GM23338 (cell line): ENCODE measurements at regions not wholly inside any gene's neighbourhood (a gene's known extent, or its start where the extent isn't known, plus 50 kb on each side); places are given as distances from the start of the nearest gene placed in this dataset.

Experiments
- ATAC-seq: fragments of 200-7000 bp; cut with Tn5 transposase; 3 replicates; pipeline ENCODE4 v1.9.1; 2020
- DNase-seq: peaks from one replicate; pipeline ENCODE4 v3.0.0-alpha.2; 2015; ENCODE audit warnings: low spot score
- H2AFZ ChIP-seq: fragments of 200-600 bp; sonication (generic); 2 replicates; pipeline ENCODE4 v1.8.0; 2016; ENCODE audit warnings: antibody characterized with exemption, mild to moderate bottlenecking, moderate library complexity
- H3F3A ChIP-seq: fragments of 200-600 bp; sonication (generic); replicated peaks from 2 replicates; pipeline ENCODE4 v1.8.0; 2017; ENCODE audit warnings: antibody characterized with exemption, mixed run types, low read depth
- H3K27ac ChIP-seq: fragments of 200-600 bp; sonication (generic); 2 replicates; pipeline ENCODE4 v1.6.1; 2016; ENCODE audit warnings: low read depth
- H3K27me3 ChIP-seq: fragments of 200-600 bp; sonication (generic); 2 replicates; pipeline ENCODE4 v1.8.0; 2016; ENCODE audit warnings: mild to moderate bottlenecking, mixed run types, moderate library complexity; ENCODE audit not compliant: insufficient read depth
- H3K36me3 ChIP-seq: fragments of 200-600 bp; sonication (generic); 2 replicates; pipeline ENCODE4 v1.8.0; 2016; ENCODE audit warnings: mild to moderate bottlenecking; ENCODE audit not compliant: insufficient read depth
- H3K4me1 ChIP-seq: fragments of 200-600 bp; sonication (generic); 2 replicates; pipeline ENCODE4 v1.8.0; 2016; ENCODE audit warnings: mild to moderate bottlenecking, moderate library complexity; ENCODE audit not compliant: insufficient read depth
- H3K4me2 ChIP-seq: fragments of 200-600 bp; sonication (generic); 2 replicates; pipeline ENCODE4 v1.7.1; 2017; ENCODE audit warnings: mixed run types
- H3K4me3 ChIP-seq: fragments of 200-600 bp; sonication (generic); 2 replicates; pipeline ENCODE4 v1.6.1; 2016; ENCODE audit warnings: mixed run types
- H3K79me2 ChIP-seq: fragments of 200-600 bp; sonication (generic); replicated peaks from 2 replicates; pipeline ENCODE4 v1.8.0; 2017; ENCODE audit warnings: mild to moderate bottlenecking; ENCODE audit not compliant: insufficient read depth
- H3K9me2 ChIP-seq: fragments of 200-600 bp; sonication (generic); 2 replicates; pipeline ENCODE4 v1.8.0; 2017; ENCODE audit not compliant: insufficient read depth
- H4K20me1 ChIP-seq: fragments of 200-600 bp; sonication (generic); replicated peaks from 2 replicates; pipeline ENCODE4 v1.8.0; 2017; ENCODE audit warnings: mild to moderate bottlenecking; ENCODE audit not compliant: insufficient read depth
- H3K27ac Mint-ChIP-seq: 2 replicates; pipeline ENCODE4 v1.8.0; 2020; ENCODE audit warnings: inconsistent platforms, mild to moderate bottlenecking, moderate library complexity, mixed read lengths
- H3K27me3 Mint-ChIP-seq: 3 replicates; pipeline ENCODE4 v1.8.0; 2022; ENCODE audit warnings: low read depth, mild to moderate bottlenecking, moderate library complexity, mixed read lengths, inconsistent platforms; ENCODE audit not compliant: insufficient read depth, poor library complexity
- H3K36me3 Mint-ChIP-seq: 3 replicates; pipeline ENCODE4 v1.8.0; 2021; ENCODE audit warnings: low read depth, mild to moderate bottlenecking, inconsistent platforms, moderate library complexity, mixed read lengths
- H3K4me1 Mint-ChIP-seq: 3 replicates; pipeline ENCODE4 v1.8.0; 2020; ENCODE audit warnings: mild to moderate bottlenecking, inconsistent platforms, mixed read lengths
- H3K4me3 Mint-ChIP-seq: 3 replicates; pipeline ENCODE4 v1.8.0; 2021; ENCODE audit warnings: moderate library complexity, mild to moderate bottlenecking, inconsistent platforms, mixed read lengths
- H3K9me3 Mint-ChIP-seq: 3 replicates; pipeline ENCODE4 v1.8.0; 2020; ENCODE audit warnings: moderate library complexity, mild to moderate bottlenecking, inconsistent platforms, mixed read lengths
- CREB1 ChIP-seq: fragments of 250-450 bp; sonication (Bioruptor Pico); IDR thresholded peaks from 2 replicates; pipeline ENCODE4 v1.5.0; 2020; ENCODE audit warnings: low read depth, mild to moderate bottlenecking, moderate library complexity
- CTCF ChIP-seq, 2 experiments: fragments of 200-600 bp in 1 of 2; sonication (generic) in 1 of 2; conservative IDR thresholded peaks; 2 replicates each; pipeline versions ENCODE4 v1.5.1 to v1.6.1; 2016 to 2017; ENCODE audit warnings: antibody characterized with exemption in 2 of 2, low read depth in 2 of 2, mild to moderate bottlenecking in 2 of 2, moderate library complexity in 1 of 2
- EZH2 ChIP-seq: fragments of 200-600 bp; sonication (generic); IDR thresholded peaks from one replicate; pipeline ENCODE4 v1.8.0; 2017; ENCODE audit warnings: antibody characterized with exemption, mild to moderate bottlenecking, low read depth; ENCODE audit not compliant: unreplicated experiment
- EZH2phosphoT487 ChIP-seq: fragments of 200-600 bp; sonication (generic); IDR thresholded peaks from one replicate; pipeline ENCODE4 v1.8.1; 2018; ENCODE audit warnings: antibody characterized with exemption; ENCODE audit not compliant: unreplicated experiment
- JUNB ChIP-seq: IDR thresholded peaks from one replicate; pipeline ENCODE4 v1.6.1; 2016; ENCODE audit warnings: antibody characterized with exemption; ENCODE audit not compliant: unreplicated experiment
- POLR2AphosphoS5 ChIP-seq: IDR thresholded peaks from 2 replicates; pipeline ENCODE4 v1.6.1; 2016; ENCODE audit warnings: antibody characterized with exemption, low read depth
- STAT1 ChIP-seq: IDR thresholded peaks from one replicate; pipeline ENCODE4 v1.6.1; 2016; ENCODE audit warnings: antibody characterized with exemption; ENCODE audit not compliant: unreplicated experiment
- ZNF114 ChIP-seq: fragments of 250-450 bp; sonication (Bioruptor Pico); IDR thresholded peaks from 2 replicates; pipeline ENCODE4 v1.5.0; 2020; ENCODE audit warnings: mild to moderate bottlenecking, moderate library complexity
- TF ChIP-seq, protein P1 (sequence below): IDR thresholded peaks from 2 replicates; pipeline ENCODE4 v1.6.1; 2016; ENCODE audit warnings: antibody characterized with exemption
- TF ChIP-seq, protein P2 (sequence below): fragments of 250-450 bp; sonication (Bioruptor Pico); IDR thresholded peaks from 2 replicates; pipeline ENCODE4 v1.5.0; 2020; ENCODE audit warnings: mild to moderate bottlenecking, moderate library complexity

DNA sequence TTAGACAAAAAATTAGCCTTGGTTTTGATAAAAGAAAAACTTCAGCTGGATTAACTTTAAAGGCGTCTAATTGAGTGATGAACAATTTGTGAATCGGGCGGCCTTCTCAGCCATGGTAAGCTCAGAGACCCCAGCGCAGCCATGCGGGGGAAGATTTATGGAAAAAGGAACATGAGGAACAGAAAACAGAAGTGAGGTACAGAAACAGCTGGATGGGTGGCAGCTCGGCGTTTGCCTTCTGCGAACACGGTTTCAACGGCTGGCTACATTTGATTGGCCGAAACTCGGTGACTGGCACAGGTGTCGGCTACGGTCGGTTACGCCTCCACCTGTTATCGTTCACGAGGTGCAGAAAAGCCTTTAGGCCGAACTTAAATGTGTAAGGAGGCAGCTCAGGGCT lies 401.4 kb upstream of the FAT1 start (continued):
- no peak for TF ChIP-seq CTCF (conservative IDR thresholded peaks at IDR 0.05; ENCODE audit: low read depth in 2 of 2)
- TF ChIP-seq POLR2AphosphoS5: no peak
- TF ChIP-seq, protein P1, sequence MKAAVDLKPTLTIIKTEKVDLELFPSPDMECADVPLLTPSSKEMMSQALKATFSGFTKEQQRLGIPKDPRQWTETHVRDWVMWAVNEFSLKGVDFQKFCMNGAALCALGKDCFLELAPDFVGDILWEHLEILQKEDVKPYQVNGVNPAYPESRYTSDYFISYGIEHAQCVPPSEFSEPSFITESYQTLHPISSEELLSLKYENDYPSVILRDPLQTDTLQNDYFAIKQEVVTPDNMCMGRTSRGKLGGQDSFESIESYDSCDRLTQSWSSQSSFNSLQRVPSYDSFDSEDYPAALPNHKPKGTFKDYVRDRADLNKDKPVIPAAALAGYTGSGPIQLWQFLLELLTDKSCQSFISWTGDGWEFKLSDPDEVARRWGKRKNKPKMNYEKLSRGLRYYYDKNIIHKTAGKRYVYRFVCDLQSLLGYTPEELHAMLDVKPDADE: no peak
- no peak for TF ChIP-seq EZH2phosphoT487

DNA sequence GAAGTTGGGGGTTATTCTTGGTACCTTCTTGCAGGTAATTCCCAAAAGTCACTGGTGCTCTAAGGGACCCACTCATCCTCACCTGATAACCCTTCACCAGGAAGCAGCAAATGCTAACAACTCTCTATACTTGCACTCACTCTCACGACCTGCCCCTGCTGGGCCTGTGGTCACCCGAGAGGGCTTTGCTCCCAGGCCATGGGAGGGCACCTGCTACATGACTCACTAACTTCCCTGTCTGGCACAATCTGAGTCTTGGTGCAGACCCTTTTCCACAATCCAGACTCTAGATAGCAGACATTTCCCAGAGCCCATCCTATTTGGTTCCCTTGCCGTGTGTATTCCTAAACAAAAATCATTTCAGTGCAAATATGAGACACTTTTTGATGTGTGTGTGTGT lies 403.8 kb upstream of the FAT1 start:
- H3K27ac ChIP-seq: no peak overlapping the region
- no peak for DNase-seq
- H3K9me3 Mint-ChIP-seq: no peaks in the 10 kb centered on the region
- H3K36me3 Mint-ChIP-seq: no peaks in the 10 kb centered on the region
- H3K4me1 ChIP-seq: no peaks in the 10 kb centered on the region
- H3K4me2 ChIP-seq: no peak overlapping the region
- H4K20me1 ChIP-seq: no peaks in the 10 kb centered on the region
- no peak overlapping the region for H3K4me3 Mint-ChIP-seq
- no peak overlapping the region for H3K4me3 ChIP-seq
- ATAC-seq: no peak
- no peaks in the 10 kb centered on the region for H3K9me2 ChIP-seq
- no peaks in the 10 kb centered on the region for H3K4me1 Mint-ChIP-seq
- no peaks in the 10 kb centered on the region for H3F3A ChIP-seq
- H3K27me3 Mint-ChIP-seq: no peaks in the 10 kb centered on the region
- H3K79me2 ChIP-seq: no peaks in the 10 kb centered on the region
- no peaks in the 10 kb centered on the region for H3K36me3 ChIP-seq
- H3K27ac Mint-ChIP-seq: no peak overlapping the region
- no peaks in the 10 kb centered on the region for H3K27me3 ChIP-seq
- H2AFZ ChIP-seq: no peak overlapping the region
- no peak for TF ChIP-seq STAT1
- TF ChIP-seq CREB1 (CRISPR knock-in tag): no peak
- TF ChIP-seq ZNF114 (CRISPR knock-in tag): no peak
- TF ChIP-seq EZH2: no peak
- TF ChIP-seq, protein P1: no peak
- TF ChIP-seq EZH2phosphoT487: no peak
- TF ChIP-seq, protein P2, sequence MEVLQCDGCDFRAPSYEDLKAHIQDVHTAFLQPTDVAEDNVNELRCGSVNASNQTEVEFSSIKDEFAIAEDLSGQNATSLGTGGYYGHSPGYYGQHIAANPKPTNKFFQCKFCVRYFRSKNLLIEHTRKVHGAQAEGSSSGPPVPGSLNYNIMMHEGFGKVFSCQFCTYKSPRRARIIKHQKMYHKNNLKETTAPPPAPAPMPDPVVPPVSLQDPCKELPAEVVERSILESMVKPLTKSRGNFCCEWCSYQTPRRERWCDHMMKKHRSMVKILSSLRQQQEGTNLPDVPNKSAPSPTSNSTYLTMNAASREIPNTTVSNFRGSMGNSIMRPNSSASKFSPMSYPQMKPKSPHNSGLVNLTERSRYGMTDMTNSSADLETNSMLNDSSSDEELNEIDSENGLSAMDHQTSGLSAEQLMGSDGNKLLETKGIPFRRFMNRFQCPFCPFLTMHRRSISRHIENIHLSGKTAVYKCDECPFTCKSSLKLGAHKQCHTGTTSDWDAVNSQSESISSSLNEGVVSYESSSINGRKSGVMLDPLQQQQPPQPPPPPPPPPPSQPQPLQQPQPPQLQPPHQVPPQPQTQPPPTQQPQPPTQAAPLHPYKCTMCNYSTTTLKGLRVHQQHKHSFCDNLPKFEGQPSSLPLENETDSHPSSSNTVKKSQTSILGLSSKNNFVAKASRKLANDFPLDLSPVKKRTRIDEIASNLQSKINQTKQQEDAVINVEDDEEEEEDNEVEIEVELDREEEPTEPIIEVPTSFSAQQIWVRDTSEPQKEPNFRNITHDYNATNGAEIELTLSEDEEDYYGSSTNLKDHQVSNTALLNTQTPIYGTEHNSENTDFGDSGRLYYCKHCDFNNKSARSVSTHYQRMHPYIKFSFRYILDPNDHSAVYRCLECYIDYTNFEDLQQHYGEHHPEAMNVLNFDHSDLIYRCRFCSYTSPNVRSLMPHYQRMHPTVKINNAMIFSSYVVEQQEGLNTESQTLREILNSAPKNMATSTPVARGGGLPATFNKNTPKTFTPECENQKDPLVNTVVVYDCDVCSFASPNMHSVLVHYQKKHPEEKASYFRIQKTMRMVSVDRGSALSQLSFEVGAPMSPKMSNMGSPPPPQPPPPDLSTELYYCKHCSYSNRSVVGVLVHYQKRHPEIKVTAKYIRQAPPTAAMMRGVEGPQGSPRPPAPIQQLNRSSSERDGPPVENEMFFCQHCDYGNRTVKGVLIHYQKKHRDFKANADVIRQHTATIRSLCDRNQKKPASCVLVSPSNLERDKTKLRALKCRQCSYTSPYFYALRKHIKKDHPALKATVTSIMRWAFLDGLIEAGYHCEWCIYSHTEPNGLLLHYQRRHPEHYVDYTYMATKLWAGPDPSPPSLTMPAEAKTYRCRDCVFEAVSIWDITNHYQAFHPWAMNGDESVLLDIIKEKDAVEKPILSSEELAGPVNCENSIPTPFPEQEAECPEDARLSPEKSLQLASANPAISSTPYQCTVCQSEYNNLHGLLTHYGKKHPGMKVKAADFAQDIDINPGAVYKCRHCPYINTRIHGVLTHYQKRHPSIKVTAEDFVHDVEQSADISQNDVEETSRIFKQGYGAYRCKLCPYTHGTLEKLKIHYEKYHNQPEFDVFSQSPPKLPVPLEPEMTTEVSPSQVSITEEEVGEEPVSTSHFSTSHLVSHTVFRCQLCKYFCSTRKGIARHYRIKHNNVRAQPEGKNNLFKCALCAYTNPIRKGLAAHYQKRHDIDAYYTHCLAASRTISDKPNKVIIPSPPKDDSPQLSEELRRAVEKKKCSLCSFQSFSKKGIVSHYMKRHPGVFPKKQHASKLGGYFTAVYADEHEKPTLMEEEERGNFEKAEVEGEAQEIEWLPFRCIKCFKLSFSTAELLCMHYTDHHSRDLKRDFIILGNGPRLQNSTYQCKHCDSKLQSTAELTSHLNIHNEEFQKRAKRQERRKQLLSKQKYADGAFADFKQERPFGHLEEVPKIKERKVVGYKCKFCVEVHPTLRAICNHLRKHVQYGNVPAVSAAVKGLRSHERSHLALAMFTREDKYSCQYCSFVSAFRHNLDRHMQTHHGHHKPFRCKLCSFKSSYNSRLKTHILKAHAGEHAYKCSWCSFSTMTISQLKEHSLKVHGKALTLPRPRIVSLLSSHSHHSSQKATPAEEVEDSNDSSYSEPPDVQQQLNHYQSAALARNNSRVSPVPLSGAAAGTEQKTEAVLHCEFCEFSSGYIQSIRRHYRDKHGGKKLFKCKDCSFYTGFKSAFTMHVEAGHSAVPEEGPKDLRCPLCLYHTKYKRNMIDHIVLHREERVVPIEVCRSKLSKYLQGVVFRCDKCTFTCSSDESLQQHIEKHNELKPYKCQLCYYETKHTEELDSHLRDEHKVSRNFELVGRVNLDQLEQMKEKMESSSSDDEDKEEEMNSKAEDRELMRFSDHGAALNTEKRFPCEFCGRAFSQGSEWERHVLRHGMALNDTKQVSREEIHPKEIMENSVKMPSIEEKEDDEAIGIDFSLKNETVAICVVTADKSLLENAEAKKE: no peak
- no peak for TF ChIP-seq CTCF (conservative IDR thresholded peaks at IDR 0.05; ENCODE audit: low read depth in 2 of 2)
- TF ChIP-seq JUNB: no peak
